ENCODE measurements at regions not wholly inside any gene's neighbourhood (a gene's known extent, or its start where the extent isn't known, plus 50 kb on each side); places are given as distances from the start of the nearest gene placed in this dataset.

GRCh38 chr22:26785932-26786331 is 128.5 kb downstream of the MIAT start:
- TF ChIP-seq CTCF (IDR thresholded peaks at IDR 0.05; ENCODE audit: low read depth, low read length, missing control alignments): no peak
- H3K4me3 ChIP-seq (ENCODE audit: low read depth, low read length): no peak overlapping the region
- peak; percentile 1 for DNase-seq (ENCODE audit: low read depth)

DNA sequence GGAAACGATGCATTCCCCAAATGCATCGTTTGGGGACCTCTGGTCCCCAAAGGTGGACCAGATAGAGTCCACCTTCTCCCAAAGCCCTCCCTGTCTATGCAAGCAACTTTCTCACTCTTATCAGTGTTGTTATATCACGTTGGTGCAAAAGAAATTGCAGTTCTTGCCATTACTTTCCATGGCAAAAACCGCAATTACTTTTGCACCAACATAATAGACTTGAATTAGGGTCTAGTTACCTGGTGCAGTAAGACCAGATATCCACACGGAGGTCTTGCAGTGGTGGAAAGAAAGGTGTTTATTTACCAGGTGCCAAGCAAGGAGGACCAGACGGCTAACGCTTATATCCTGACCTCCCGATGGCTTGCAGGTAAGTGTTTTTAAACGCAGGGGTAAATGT is 129.0 kb downstream of the MIAT start:
- DNase-seq (ENCODE audit: low read depth): no peak
- TF ChIP-seq CTCF (IDR thresholded peaks at IDR 0.05; ENCODE audit: low read depth, low read length, missing control alignments): no peak

GRCh38 chr22:26789951-26790350 is 132.6 kb downstream of the MIAT start:
- no peak for DNase-seq (ENCODE audit: low read depth)
- no peak overlapping the region for H3K4me3 ChIP-seq (ENCODE audit: low read depth, low read length)
- no peak for TF ChIP-seq CTCF (IDR thresholded peaks at IDR 0.05; ENCODE audit: low read depth, low read length, missing control alignments)

More for the DNA sequence above, 129.0 kb downstream of the MIAT start:
- H3K4me3 ChIP-seq (ENCODE audit: low read depth, low read length): no peak overlapping the region

GRCh38 chr22:26792522-26792921 is 135.1 kb downstream of the MIAT start:
- no peak overlapping the region for H3K4me3 ChIP-seq (ENCODE audit: low read depth, low read length)
- TF ChIP-seq CTCF (IDR thresholded peaks at IDR 0.05; ENCODE audit: low read depth, low read length, missing control alignments): no peak
- DNase-seq (ENCODE audit: low read depth): no peak

DNA sequence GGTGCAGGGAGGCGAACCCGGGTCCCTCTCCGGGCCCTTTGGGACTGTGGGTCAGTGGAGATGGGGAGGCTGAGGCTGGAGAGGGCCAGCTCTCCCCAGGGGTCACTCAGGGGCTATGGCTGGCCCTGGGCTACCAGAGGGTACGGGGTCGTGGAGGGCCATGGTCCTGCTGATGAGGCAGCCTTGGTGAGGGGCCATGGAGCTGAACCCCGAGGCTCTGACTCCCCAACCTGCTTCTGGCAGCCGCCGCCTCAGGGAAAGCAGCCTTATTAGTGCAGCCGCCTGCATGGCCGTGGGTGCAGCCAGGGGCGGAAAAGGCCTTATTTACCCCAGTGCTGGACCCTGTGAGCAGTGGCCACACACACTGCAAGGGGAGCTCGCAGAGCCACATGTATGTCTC is 139.4 kb downstream of the MIAT start:
- H3K4me3 ChIP-seq (ENCODE audit: low read depth, low read length): no peak overlapping the region
- DNase-seq (ENCODE audit: low read depth): no peak
- no peak for TF ChIP-seq CTCF (IDR thresholded peaks at IDR 0.05; ENCODE audit: low read depth, low read length, missing control alignments)

DNA sequence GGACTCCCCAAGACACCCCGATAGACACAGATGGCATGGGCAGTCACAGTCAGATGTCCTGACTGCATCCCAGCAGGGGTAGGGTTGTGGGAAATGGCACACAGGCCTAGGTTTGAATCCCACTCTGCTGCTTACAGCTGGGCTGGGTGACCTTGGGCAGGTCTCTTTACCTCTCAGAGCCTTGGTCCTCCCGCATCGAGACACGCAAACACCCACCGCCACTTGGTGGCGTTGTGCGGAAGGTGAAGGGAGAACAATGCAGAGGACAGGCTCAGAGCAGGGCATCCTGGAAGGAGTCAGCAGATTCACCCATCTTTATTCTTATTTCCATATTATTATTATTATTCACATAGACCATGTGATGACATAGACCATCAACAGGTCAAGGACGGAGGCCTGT is 140.5 kb downstream of the MIAT start:
- TF ChIP-seq CTCF (IDR thresholded peaks at IDR 0.05; ENCODE audit: low read depth, low read length, missing control alignments): no peak
- no peak overlapping the region for H3K4me3 ChIP-seq (ENCODE audit: low read depth, low read length)
- no peak for DNase-seq (ENCODE audit: low read depth)

- DNase-seq (ENCODE audit: low read depth): no peak
- H3K4me3 ChIP-seq (ENCODE audit: low read depth, low read length): no peak overlapping the region
- TF ChIP-seq CTCF (IDR thresholded peaks at IDR 0.05; ENCODE audit: low read depth, low read length, missing control alignments): no peak
Observed at GRCh38 chr22:26798462-26799065, 141.2 kb downstream of the MIAT start.
